ENCODE measurements at regions not wholly inside any gene's neighbourhood (a gene's known extent, or its start where the extent isn't known, plus 50 kb on each side); places are given as distances from the start of the nearest gene placed in this dataset.

GRCh38 chr5:58048185-58048925, 411.5 kb downstream of the PLK2 start:
- no peak for DNase-seq (ENCODE audit: low spot score in 2 of 2)
- FAIRE-seq: no peak

- DNase-seq (ENCODE audit: low spot score in 2 of 2) (no peak), FAIRE-seq (no peak)
Observed at GRCh38 chr5:58046371-58046770, 413.5 kb downstream of the PLK2 start.

DNA sequence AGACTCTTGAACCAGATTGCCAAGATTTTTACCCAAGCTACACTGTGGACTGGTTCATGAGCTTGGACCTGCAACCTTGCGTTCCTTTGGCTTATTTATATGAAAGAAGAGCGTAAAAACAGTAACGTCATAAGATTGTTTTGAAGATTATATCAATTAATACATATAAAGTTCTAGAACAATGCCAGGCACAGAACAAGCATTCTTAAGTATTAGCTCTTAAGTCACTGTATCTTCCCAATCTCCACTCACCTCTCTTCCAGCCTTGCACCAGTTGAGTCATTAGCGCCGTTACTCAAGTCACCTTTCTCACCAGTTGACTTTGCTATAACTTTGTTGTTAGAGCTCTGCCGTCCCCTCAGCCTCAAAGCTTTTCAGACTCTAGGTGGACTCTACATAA, 415.7 kb downstream of the PLK2 start:
- DNase-seq (ENCODE audit: low spot score in 2 of 2): no peak
- FAIRE-seq: no peak

DNA sequence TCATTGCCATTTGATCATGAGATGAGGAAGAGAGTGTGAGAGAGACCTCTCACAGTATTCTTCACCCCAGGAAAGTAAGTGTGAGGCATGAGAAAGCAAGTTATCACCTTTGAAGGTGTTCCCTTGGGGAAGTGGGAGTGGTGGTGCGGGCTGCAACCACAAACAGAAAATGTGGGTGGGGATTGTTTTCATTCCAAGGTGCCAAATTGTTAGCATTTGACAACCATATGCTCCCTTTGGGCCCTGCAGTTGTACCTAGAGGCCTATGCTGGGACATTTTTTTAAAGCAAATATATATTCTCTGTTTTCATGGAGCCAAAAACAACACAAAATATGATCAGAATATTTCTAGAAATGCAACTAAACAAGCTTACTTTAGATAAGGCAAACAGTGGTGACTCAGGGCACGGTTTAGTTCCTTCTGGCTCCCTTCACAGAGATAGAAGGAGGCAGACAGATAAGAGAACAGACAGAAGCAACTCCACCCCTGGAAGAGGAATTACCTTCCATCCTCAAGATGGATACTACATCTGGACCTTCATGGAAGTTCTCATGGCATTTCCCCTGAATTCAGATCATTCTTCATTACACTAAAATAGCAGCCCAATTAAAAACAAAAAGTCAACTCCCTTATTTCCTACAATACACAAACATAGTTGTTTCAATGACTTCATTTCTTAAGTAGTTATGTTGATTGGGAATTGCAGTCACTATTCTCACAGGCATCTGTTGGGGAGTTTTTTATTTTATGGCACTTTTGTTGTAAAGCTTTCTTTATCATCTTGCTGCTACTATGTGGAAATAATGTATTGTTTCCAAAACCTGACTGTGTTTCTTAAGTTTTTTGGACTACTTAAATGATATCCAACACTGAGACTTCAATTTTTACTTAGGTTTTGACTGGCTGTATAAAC, 416.6 kb downstream of the PLK2 start:
- no peak for DNase-seq (ENCODE audit: low spot score in 2 of 2)
- no peak for FAIRE-seq

GRCh38 chr5:58041884-58042283, 418.0 kb downstream of the PLK2 start:
- DNase-seq (ENCODE audit: low spot score in 2 of 2) (no peak), FAIRE-seq (no peak)

- FAIRE-seq: no peak
- DNase-seq (ENCODE audit: low spot score in 2 of 2): no peak
Observed at GRCh38 chr5:58040846-58041245, 419.0 kb downstream of the PLK2 start.

DNA sequence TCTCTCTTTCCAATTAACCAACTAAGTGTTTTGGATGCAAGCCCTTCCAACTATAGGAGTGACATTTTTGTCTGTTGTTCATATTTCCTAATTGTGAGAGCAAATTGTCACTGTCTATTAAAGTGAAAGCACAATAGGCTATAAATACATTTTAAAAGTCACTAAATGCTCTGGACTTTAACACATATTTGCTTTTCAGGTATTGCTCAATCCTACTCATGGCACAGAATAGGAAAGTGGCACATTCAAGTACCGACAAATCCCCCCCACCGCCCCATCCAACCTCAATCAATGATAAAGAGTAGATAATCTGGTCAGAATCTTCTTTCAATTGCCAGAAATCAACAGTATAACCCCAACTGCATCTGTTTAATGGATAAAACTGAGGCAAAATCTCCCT, 419.8 kb downstream of the PLK2 start:
- FAIRE-seq (no peak), DNase-seq (ENCODE audit: low spot score in 2 of 2) (no peak)

DNA sequence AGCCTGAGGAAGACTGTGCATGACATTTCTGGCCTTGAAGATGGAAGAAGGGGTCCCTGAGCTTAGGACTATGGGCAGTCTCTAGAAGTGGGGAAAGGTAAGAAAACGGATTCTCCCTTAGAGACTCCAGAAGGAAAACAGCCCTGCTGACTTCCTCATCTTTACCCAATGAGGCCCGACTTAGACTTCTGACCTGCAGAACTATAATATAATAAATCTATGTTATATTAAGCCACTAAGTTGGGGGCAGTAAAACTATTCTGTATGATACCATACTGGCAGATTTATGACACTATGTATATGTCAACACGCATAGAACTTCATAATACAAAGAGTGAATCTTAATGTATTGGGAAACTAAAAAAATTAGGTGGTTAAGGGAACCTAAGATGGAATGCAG, 422.0 kb downstream of the PLK2 start:
- FAIRE-seq (no peak), DNase-seq (ENCODE audit: low spot score in 2 of 2) (no peak)

DNA sequence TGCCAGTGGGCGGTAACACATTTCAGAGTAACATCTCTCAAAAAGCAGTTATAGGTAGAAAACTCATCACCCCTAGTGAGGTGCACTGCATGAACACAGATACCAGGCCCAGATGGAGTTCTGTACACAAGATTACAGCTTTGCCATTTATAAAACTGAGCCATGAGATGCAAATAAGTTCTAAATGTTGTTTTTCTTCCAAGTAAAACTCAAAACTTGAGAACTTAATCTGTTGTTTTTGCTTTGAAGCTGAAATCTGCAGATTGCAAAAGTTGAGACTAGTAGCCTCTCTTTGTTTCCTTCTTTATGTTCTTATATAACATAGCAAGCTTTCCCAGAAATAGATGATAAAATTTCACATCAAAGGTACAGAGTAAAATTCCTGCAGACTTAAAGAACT, 434.1 kb downstream of the PLK2 start:
- no peak for DNase-seq (ENCODE audit: low spot score in 2 of 2)
- FAIRE-seq: no peak

DNA sequence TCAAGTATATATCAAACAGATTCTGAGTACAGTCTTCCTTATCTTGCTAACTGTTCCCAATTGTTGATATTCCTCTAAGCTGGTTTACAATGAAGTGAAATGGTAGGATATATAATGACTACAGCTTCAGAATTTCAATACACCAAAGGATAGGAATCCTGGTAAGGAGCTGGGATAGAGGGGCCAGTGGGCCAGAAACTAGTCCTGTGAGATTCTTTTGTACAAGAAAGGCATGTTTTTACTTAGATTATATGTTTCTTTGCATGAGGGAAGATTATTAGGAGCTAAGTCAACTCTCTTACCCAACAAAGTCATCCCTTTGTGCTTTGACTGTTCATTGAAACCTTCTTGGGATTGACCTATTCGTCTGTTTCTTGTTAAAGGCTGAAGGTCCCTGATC, 435.7 kb downstream of the PLK2 start:
- FAIRE-seq: no peak
- DNase-seq (ENCODE audit: low spot score in 2 of 2): no peak

DNA sequence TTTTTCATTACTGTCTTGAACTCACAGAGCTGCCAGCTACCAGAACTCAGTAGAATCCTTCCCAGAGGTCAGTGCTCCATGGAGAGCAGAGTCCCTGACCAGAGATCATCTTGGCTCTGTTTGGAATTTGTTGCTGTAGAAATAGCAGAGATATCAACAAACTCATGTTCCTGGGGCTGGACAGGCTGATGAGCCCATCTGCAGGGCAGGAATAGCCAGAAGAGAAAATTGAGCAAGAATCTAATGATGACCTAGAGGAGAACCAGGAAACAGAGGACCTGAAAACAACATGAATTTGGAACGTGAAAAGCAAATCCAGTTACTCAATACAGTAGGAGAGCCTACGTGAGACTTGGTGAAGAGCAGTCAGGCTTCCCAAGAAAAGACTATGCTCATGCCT, 437.8 kb downstream of the PLK2 start:
- no peak for FAIRE-seq
- no peak for DNase-seq (ENCODE audit: low spot score in 2 of 2)

DNA sequence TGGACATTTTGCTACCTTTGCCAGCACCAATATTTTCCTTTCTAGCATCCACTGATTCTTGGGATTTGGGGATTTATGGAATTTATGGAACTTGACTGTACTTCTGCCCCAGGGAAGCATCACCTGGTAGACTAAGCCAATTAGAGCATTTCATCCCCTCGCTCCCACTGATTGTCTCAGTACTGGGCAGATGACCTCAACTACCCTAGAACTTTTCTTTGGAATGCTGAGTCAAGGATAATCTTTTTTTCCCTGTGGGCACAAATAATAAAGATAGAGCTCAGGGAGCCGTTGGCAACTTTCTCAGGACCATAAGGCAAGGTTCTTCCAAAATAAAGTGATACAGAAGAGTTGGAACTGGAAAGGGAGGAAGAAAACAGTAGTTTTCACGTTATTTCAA, 438.4 kb downstream of the PLK2 start:
- DNase-seq (ENCODE audit: low spot score in 2 of 2): no peak
- no peak for FAIRE-seq

DNA sequence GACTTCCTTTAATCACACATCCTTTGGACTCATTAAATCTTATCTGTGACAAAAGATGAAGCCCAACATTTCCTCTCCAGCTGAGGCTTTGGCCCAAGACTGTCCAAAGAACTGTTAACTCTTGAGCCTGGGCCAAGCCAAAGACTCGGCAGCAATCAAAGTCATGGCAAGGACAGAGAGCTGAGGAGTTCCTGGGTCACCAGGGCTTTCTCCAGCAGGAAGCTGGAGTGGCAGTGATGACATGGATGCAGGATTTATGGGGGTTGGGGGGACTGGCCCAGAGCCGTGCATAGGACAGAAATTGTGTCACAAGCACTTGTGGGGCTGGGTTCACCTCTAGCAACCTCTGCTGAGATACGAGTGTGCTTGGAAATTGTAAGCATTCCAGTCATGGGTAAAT, 440.3 kb downstream of the PLK2 start:
- no peak for DNase-seq (ENCODE audit: low spot score in 2 of 2)
- FAIRE-seq: no peak

DNA sequence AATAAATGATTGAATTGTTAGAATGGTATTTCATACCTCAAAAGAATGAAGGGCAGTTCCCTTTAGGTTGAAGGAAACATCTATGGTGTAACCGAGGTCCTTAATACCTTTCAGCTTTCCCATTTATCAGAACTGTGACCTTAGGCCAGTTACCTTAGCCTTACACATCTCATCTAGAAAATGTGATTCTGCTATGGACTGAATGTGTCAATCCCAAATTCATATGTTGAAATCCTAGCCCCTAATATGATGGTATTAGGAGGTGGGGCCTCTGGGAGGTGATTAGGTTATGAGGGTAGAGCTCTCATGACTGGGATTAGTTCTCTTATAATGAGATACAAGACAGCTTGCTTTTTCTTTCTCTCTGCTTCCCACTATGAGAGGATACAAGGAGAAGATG, 441.9 kb downstream of the PLK2 start:
- DNase-seq (ENCODE audit: low spot score in 2 of 2) (no peak), FAIRE-seq (no peak)

- no peak for FAIRE-seq
- DNase-seq (ENCODE audit: low spot score in 2 of 2): no peak
Observed at GRCh38 chr5:58016877-58017276, 443.0 kb downstream of the PLK2 start.

GRCh38 chr5:58016358-58016757, 443.5 kb downstream of the PLK2 start:
- no peak for DNase-seq (ENCODE audit: low spot score in 2 of 2)
- FAIRE-seq: no peak

DNA sequence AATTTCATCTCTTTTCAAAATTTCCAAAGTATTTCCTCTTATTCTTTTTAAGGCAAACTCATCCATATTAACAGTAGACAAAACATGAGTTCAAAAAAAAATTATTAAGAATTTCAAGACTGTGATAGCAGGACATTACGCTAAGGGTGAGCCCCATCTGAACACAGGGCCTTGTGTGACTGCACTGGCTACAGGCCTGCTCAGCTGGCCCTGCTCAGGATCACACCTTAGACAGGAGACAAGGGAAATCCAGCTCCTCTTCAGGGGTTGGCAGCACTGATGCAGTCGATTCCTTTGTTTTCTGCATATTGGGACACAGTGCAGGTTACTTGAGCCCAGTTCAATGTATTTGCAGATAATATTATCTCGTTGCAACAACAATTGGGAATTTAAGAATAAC, 444.7 kb downstream of the PLK2 start:
- DNase-seq (ENCODE audit: low spot score in 2 of 2) (no peak), FAIRE-seq (no peak)

- FAIRE-seq: no peak
- no peak for DNase-seq (ENCODE audit: low spot score in 2 of 2)
Observed at GRCh38 chr5:58013542-58014258, 446.2 kb downstream of the PLK2 start.

DNA sequence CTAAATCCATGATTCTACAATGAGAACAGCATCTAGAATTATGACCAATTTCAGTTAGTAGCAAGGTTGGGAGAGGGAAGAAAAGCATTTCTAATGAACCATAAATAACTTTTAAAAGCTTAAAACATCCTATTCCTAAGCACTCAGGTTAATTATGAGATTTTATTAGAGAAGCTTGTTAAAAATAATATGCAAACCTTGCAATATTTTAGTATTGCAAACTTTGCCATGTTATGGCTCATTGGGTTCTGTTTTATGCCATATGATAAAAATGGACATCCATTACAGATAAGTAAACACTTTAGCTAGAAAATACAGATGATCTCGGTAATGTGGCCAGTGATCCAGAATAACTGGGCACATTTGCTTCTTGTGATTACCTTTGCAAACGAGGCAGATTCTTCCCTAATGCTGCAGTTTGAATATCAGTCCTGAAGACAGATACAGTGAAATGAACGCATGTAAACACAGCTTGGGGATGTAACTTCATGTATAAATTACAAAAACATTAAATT, 447.0 kb downstream of the PLK2 start:
- FAIRE-seq: no peak

DNA sequence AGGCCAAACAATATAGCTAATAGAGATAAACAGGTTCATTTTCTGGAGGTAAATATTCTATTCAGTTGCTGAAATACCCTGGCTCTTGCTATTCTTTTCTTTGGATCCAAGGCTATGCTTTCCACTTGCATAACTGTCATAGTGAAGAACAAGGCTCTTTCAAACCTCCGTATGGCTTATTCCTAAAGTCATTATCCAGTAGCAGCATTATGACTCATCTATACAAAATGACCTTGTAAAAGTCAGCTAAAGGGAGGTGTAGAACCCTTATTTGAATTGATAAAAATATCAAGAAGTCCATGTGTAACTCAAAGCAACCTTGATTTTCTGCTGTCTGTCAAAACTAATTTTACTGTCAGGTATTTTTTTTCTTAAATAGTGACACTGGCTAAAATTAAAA, 447.8 kb downstream of the PLK2 start:
- DNase-seq (ENCODE audit: low spot score in 2 of 2): no peak
- no peak for FAIRE-seq

More for the DNA sequence above, 447.0 kb downstream of the PLK2 start:
- no peak for DNase-seq (ENCODE audit: low spot score in 2 of 2)

GRCh38 chr5:58011301-58011700, 448.6 kb downstream of the PLK2 start:
- DNase-seq (ENCODE audit: low spot score in 2 of 2): no peak

More at GRCh38 chr5:58011301-58011700, 448.6 kb downstream of the PLK2 start:
- FAIRE-seq: no peak

Measured in frontal cortex (tissue), 3 donors.